NCI-H2196 (cell line): ENCODE measurements at regions not wholly inside any gene's neighbourhood (a gene's known extent, or its start where the extent isn't known, plus 50 kb on each side); places are given as distances from the start of the nearest gene placed in this dataset.
"Not testable (repeated sequence)": the region's sequence is repeated elsewhere in the genome, so short reads cannot be mapped to it uniquely, and the experiment has no call there.

Experiments
- DNase-seq: peaks from one replicate; lab custom pipeline; 2025; ENCODE audit not compliant: unreplicated experiment; lab: John Stamatoyannopoulos, UW

DNA sequence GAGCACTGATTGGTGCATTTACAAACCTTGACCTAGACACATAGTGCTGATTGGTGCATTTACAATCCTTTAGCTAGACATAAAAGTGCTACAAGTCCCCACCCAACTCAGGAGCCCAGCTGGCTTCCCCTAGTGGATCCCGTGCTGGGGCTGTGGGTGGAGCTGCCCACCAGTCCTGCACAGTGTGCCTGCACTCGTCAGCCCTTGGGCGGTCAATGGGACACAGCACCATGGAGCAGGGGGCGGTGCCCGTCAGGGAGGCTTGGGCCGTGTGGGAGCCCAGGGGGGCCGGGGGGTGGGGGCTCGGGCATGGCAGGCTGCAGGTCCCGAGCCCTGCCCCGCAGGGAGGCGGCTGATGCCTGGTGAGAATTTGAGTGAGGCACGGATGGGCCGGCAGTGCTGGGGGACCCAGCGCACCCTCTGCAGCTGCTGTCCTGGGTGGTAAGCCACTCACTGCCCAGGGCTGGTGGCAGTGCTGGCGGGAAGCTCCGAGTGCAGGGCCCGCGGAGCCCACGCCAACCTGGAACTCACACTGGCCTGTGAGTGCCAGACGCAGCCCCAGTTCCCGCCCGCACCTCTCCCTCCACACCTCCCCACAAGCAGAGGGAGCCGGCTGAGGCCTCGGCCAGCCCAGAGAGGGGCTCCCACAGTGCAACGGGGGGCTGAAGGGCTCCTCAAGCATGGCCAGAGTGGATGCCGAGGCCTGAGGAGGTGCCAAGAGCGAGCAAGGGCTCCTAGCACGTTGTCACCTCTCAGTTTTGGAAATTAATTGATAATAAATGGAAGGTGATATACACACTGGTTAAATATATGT, 207.7 kb downstream of the RAP2B start:
- DNase-seq = no peak

GRCh38 chr3:153370680-153371079, 208.7 kb downstream of the RAP2B start:
- no peak for DNase-seq

DNA sequence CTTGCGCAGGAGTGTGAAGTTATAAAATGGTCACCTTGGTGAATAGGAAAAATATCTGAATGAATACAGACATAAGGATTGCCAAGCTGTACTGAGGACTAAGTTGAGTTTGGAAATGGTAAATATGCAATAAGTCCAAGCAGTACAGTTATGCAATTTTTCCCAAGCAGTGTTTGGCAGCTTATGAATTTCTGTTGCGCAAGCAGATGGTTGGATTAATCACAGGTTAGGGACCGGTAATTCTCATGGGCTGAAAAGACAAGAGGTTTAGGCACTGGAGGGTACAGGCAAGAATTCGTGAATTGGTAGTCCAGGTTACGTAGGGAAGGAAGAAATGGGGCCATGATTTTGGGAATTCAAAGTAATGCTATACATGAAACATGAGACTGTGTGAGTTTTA, 210.3 kb downstream of the RAP2B start:
- no peak for DNase-seq

GRCh38 chr3:153373606-153374005, 211.6 kb downstream of the RAP2B start:
- DNase-seq = no peak

DNA sequence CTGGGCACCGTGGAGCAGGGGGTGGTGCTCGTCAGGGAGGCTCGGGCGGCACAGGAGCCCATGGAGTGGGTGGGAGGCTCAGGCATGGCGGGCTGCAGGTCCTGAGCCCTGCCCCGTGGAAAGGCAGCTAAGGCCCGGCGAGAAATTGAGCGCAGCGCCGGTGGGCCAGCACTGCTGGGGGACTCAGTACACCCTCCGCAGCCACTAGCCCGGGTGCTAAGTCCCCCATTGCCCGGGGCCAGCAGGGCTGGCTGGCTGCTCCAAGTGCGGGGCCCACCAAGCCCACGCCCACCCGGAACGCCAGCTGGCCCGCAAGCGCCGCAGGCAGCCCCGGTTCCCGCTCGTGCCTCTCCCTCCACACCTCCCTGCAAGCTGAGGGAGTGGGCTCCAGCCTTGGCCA, 216.3 kb downstream of the RAP2B start:
- not testable (repeated sequence) for DNase-seq

- DNase-seq = no peak
Observed at GRCh38 chr3:153379516-153379915, 217.5 kb downstream of the RAP2B start.

DNA sequence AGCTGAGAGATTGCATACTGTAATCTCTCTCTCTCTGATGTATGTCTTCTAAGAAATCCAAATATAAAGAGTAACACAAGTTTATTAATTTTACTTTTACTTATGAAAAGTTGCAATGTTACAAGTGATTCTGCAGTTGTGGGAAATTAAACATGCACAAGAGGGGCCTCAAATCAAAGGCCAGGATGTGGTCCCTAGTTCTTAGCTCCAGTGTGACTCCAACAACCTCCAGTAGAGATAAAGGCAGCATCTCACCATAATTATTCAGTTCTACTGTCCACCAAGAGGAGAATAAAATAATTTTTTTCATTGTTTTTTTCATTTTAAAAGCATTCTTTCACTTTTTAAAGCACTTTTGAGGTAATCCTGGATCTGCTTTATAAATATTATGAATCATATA, 223.3 kb downstream of the RAP2B start:
- no peak for DNase-seq

GRCh38 chr3:153392363-153392762, 230.3 kb downstream of the RAP2B start:
- no peak for DNase-seq

DNA sequence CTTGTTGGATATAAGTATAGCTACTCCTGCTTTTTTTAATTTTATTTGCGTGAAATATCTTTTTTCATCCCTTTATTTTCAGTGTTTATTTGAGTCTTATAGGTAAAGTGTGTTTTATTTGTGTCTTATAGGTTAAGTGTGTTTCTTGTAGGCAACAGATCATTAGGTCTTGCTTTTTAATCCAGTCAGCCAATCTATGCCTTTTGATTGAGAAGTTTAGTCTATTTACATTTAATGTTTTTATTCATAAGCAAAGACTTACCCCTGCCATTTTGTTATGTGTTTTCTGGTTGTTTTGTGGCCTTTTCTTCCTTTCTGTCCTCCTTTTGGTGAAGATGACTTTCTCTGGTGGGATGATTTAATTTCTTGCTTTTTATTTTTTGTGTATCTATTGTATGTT, 232.0 kb downstream of the RAP2B start:
- no peak for DNase-seq

- no peak for DNase-seq
Observed at GRCh38 chr3:153396581-153396980, 234.6 kb downstream of the RAP2B start.

GRCh38 chr3:153397794-153398193, 235.8 kb downstream of the RAP2B start:
- DNase-seq = no peak

GRCh38 chr3:153399636-153400035, 237.6 kb downstream of the RAP2B start:
- DNase-seq = no peak

DNA sequence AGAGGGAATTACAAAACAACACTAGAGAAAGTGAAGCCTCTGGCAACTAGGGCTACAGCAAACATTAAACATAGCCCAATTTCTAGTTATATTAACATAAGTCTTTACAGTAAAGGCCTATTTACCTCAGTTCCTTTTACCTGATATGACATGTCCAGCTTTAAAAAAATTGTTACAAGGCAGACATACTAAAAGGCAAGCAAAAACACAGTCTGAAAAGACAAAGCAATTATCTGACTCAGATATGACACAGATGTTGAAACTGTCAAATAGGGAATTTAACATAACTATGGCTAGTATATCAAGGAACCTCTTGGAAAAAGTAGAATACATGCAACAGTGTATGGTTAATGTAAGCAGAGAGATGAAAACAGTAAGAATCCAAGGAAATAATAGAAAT, 238.6 kb downstream of the RAP2B start:
- no peak for DNase-seq

GRCh38 chr3:153404157-153404556, 242.1 kb downstream of the RAP2B start:
- DNase-seq = no peak

DNA sequence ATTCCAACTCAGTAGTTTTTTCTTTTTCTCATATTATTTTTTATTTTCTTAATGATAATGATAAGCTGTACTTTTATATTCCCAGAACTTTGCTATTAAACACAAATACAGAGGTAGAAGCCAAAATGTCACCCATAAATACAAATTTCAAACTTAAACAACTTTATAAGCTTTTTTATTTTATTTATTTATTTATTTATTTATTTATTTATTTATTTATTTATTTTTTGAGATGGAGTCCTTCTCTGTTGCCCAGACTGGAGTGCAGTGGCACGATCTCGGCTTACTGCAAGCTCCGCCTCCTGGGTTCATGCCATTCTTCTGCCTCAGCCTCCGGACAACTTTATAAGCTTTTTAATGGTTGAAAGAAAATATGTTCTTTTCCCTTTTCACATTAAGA, 243.3 kb downstream of the RAP2B start:
- not testable (repeated sequence) for DNase-seq

GRCh38 chr3:153410517-153410916, 248.5 kb downstream of the RAP2B start:
- DNase-seq = no peak

- DNase-seq = no peak
Observed at GRCh38 chr3:153414982-153415381, 253.0 kb downstream of the RAP2B start.

DNA sequence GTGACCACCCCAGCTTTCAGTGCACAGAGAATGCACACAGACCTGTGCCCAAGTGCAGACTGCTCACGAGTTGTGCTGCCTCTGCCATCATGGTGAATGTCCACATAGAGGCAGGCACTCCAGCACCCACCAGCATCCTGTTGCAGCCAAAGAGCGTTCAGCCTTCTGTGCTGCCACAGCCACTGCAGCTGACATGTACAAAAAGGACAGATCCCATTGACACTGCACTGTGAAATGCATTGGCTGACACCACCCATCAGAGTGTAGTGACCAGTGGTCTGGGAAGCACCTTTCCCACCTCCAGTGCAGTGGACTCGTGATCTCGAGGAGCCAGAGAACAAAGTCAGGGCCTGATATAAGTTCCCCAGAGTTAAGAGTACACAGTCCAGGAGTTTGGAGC, 260.3 kb downstream of the RAP2B start:
- no peak for DNase-seq

GRCh38 chr3:153423820-153424219, 261.8 kb downstream of the RAP2B start:
- DNase-seq = not testable (repeated sequence)

GRCh38 chr3:153426344-153426743, 264.3 kb downstream of the RAP2B start:
- no peak for DNase-seq

- DNase-seq = no peak
Observed at GRCh38 chr3:153426803-153427202, 264.8 kb downstream of the RAP2B start.

DNA sequence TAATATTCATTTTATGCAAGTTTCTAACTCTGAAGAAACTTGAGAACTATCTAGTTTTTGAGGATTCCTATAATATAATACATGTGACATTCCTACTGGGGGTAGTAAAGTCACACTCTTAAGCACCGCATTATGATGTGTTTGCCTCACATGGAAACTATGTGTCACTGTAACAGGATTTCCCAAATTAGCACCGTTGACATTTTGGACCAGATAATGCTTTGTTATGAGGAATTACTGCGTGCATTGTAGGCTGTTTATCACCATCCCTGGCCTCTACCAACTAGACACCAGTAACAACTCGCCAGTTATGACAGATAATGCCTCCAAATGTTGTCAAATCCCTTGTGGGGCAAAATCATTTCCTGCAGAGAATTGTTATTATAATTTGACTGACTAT, 267.8 kb downstream of the RAP2B start:
- no peak for DNase-seq

DNA sequence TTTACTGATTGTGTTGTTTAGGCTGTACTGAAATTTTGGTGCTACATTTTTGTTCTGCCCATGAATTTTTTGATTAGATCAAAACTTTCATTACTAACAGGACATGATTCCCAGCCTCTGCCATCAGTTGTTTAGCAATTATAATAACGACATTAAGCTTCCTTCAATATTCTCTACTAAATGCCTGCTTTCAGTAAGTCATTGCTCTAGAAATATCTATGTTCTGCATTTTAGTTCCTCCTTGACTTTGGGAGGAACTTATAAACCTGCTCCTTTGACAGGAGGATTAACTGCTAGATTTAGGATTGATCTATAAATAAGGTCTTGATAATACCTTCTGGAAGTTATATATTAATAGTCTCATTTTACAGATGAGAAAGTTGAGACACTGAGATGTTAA, 269.1 kb downstream of the RAP2B start:
- DNase-seq = no peak
